Osteoblast (primary cell): ENCODE measurements at regions not wholly inside any gene's neighbourhood (a gene's known extent, or its start where the extent isn't known, plus 50 kb on each side); places are given as distances from the start of the nearest gene placed in this dataset.

Experiments used
- DNase-seq: peaks from one replicate; pipeline ENCODE4 v3.0.0; 2011; ENCODE audit warnings: low spot score, mixed read lengths; ENCODE audit not compliant: insufficient read length; ENCODE audit errors: missing footprints
- H2AFZ ChIP-seq: 2 replicates; pipeline ENCODE4 v1.6.0; 2011; ENCODE audit warnings: mild to moderate bottlenecking, low read length
- H3K27ac ChIP-seq: 2 replicates; pipeline ENCODE4 v1.5.1; 2011; ENCODE audit warnings: mild to moderate bottlenecking, low read depth, low read length, moderate library complexity
- H3K27me3 ChIP-seq: 2 replicates; pipeline ENCODE4 v1.6.0; 2012; ENCODE audit warnings: mild to moderate bottlenecking, control low read depth, inconsistent platforms, low read length, moderate library complexity; ENCODE audit not compliant: insufficient read depth
- H3K36me3 ChIP-seq: 2 replicates; pipeline ENCODE4 v1.5.1; 2011; ENCODE audit warnings: mild to moderate bottlenecking, low read length, control low read depth, moderate library complexity; ENCODE audit not compliant: insufficient read depth
- H3K4me1 ChIP-seq: 2 replicates; pipeline ENCODE4 v1.5.1; 2011; ENCODE audit warnings: mild to moderate bottlenecking, low read length, control low read depth, moderate library complexity; ENCODE audit not compliant: insufficient read depth
- H3K4me2 ChIP-seq: 2 replicates; pipeline ENCODE4 v1.6.0; 2011; ENCODE audit warnings: mild to moderate bottlenecking, low read length; ENCODE audit not compliant: insufficient read depth
- H3K4me3 ChIP-seq: fragments of 200-600 bp; sonication (generic); 3 replicates; pipeline ENCODE4 v1.5.1; 2012; ENCODE audit warnings: mild to moderate bottlenecking, low read length, inconsistent platforms; ENCODE audit not compliant: insufficient read depth
- H3K79me2 ChIP-seq: 2 replicates; pipeline ENCODE4 v1.6.0; 2012; ENCODE audit warnings: mild to moderate bottlenecking, low read length, control low read depth, inconsistent platforms; ENCODE audit not compliant: insufficient read depth
- H3K9me3 ChIP-seq: 2 replicates; pipeline ENCODE4 v1.5.1; 2011; ENCODE audit warnings: low read depth, low read length, control low read depth
- H4K20me1 ChIP-seq: 2 replicates; pipeline ENCODE4 v1.6.0; 2012; ENCODE audit warnings: mild to moderate bottlenecking, low read length, control low read depth; ENCODE audit not compliant: insufficient read depth
- CTCF ChIP-seq: IDR thresholded peaks from 2 replicates; pipeline ENCODE4 v1.5.1; 2011; ENCODE audit warnings: mild to moderate bottlenecking, low read depth, low read length, moderate library complexity; ENCODE audit errors: extremely low read depth

DNA sequence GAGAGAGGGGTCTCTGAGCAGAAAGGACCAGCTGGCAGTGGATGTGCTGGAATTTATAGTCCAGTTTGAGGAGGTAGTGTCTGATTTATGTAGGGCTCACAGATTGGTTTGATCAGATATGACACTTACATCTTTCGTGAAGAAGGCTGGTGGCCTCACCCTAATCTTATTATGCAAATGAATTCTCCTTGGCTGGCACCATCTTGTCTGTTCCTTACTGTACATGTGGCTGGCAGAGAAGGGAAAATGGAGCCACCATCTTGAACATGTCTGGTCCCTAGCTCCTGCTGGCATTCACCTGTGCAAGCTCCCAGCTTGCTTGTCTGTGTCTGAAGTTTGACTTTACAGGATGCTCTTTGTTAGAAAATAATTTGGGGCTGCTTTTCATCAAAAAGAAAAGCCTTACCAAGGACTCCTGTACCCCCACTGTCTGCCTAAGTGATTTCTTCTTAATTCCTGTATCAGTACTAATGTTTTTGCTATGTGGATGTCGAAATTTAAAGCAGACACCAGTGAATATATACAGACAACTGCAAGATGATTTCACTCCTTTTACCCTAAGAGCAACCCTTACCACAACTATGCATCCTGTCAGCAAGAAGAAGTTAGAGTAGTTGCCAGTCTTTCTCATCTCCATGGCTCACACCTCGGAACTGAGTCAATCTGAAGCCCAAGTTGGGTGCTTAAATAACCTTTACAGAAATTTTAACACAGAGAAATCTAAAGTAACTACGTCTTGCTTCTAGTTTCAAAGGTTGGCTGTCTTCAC is 322.0 kb upstream of the SEMA3D start:
- H3K4me1 ChIP-seq = peaks cover 3% of the 10 kb centered on the region
- no peak overlapping the region for H2AFZ ChIP-seq
- H3K4me3 ChIP-seq = no peak overlapping the region
- no peaks in the 10 kb centered on the region for H4K20me1 ChIP-seq
- H3K27ac ChIP-seq = no peak overlapping the region
- no peaks in the 10 kb centered on the region for H3K36me3 ChIP-seq
- DNase-seq = no peak
- no peaks in the 10 kb centered on the region for H3K79me2 ChIP-seq
- TF ChIP-seq CTCF = no peak
- no peak overlapping the region for H3K4me2 ChIP-seq
- no peaks in the 10 kb centered on the region for H3K27me3 ChIP-seq
- H3K9me3 ChIP-seq = no peaks in the 10 kb centered on the region

- no peak for DNase-seq
Measured at GRCh38 chr7:85498031-85498430, 311.2 kb upstream of the SEMA3D start.

GRCh38 chr7:85489498-85489897 is 302.6 kb upstream of the SEMA3D start:
- Histone ChIP-seq H3K27ac (no peak overlapping the region), H3K4me3 (no peak overlapping the region), H3K4me2 (peak overlapping the region; percentile 10), H3K4me1 (peaks cover 5% of the 10 kb centered on the region), H3K27me3 (no peaks in the 10 kb centered on the region), H3K9me3 (no peaks in the 10 kb centered on the region), H3K36me3 (no peaks in the 10 kb centered on the region), H4K20me1 (no peaks in the 10 kb centered on the region), H3K79me2 (no peaks in the 10 kb centered on the region), H2AFZ (no peak overlapping the region)
- TF ChIP-seq CTCF = no peak
- DNase-seq = peak; percentile 21

More at GRCh38 chr7:85498031-85498430, 311.2 kb upstream of the SEMA3D start:
- Histone ChIP-seq H3K4me3 (no peak overlapping the region), H3K9me3 (peaks cover 2% of the 10 kb centered on the region), H2AFZ (no peak overlapping the region), H3K4me2 (no peak overlapping the region), H3K79me2 (no peaks in the 10 kb centered on the region), H3K4me1 (no peaks in the 10 kb centered on the region), H4K20me1 (no peaks in the 10 kb centered on the region), H3K36me3 (no peaks in the 10 kb centered on the region), H3K27me3 (no peaks in the 10 kb centered on the region), H3K27ac (no peak overlapping the region)
- no peak for TF ChIP-seq CTCF

GRCh38 chr7:85488406-85488805 is 301.6 kb upstream of the SEMA3D start:
- Histone ChIP-seq H3K4me3 (no peak overlapping the region), H3K27me3 (no peaks in the 10 kb centered on the region), H3K4me1 (peaks cover 5% of the 10 kb centered on the region), H4K20me1 (no peaks in the 10 kb centered on the region), H3K9me3 (no peaks in the 10 kb centered on the region), H3K79me2 (no peaks in the 10 kb centered on the region), H3K36me3 (no peaks in the 10 kb centered on the region), H3K27ac (no peak overlapping the region), H3K4me2 (no peak overlapping the region), H2AFZ (no peak overlapping the region)
- TF ChIP-seq CTCF = no peak
- DNase-seq = no peak
